Ammon's horn (tissue), 1 donor: ENCODE measurements at regions not wholly inside any gene's neighbourhood (a gene's known extent, or its start where the extent isn't known, plus 50 kb on each side); places are given as distances from the start of the nearest gene placed in this dataset.
"Not testable (repeated sequence)": the region's sequence is repeated elsewhere in the genome, so short reads cannot be mapped to it uniquely, and the experiment has no call there.

ENCODE experiments used
- DNase-seq: peaks from one replicate; pipeline ENCODE4 v3.0.0-alpha.2; 2016; ENCODE audit warnings: low spot score

DNA sequence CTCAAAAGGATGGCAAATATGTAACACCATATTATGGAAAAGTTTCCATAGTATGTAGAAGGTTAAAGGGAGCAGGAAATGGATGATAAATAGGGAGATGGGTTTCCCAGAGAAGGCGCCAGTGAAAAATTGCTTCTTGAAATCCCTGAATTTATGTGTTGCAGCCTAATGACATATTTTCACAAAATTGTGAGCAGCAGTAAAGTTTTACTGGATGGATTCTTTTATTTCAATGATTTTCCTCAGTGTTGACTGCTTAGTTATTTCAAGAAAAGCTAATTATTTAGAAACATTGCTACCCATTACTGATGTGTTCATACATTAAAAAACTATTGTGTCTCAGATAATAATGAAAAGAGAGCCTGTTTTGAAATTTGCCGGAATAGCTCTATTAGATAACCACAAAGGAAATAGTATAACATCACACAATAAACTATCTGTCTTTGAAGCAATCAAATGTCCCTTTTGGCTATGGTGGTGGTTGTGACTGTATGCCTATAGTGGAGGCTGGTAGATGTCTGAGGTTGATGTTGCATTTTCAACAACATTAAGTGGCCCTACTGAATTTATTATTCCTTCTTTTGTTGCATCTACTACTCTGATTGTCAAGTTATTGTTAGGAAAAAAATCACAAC lies 169.9 kb upstream of the HAND2 start:
- no peak for DNase-seq

DNA sequence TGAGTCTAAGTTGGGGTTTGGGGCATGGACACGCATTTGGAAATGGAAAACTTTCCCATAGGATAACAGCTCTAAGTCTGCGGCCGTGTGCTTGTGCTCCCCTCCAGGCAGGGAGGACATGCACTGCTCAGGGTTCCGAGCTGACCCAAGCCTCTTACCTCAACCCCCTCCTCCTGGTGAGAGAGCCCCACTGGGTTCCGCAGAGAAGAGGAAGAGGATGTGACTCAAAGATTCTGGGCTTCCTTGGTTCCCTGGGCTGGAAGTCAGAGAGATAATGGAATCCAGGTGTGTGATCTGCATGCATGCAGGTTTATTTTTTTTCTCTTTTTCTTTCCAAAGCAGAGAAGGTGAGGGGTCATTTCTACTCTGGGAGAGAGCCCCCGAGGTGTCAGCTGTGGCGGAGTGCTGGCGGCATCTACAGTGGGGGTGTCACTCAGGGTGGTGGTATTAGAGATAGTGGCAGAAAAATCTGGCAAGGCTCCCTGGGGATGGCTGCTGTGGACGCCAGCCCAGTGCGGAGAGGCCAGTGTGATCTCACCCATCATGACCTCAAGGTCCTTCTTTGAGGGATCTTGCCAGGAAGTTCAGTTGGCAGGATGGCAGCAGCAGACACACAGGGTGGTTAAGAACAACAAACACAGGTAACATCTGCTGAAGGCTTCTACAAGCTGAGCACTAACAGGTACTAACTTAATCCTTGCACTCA lies 168.7 kb upstream of the HAND2 start:
- no peak for DNase-seq

DNA sequence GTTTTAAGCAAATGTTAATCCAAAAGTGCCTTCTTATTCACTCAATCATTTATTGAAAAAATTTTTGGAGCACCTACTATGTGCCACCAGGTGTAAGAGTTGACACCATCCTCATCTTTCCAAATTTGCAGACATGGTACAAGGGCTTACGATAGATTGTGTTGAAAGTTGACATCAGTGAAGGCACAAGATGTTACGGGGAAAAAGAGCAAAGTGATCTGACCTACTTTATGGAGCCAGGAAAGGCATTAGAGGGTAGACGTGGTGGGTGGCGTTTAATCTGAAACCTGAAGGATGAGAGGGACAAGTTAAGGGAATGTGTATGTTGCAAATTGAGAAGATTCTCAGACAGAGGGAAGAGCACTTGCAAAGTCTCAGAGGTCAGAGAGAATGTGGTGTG lies 167.8 kb upstream of the HAND2 start:
- no peak for DNase-seq

- DNase-seq = no peak
These were observed 166.5 kb upstream of the HAND2 start for GRCh38 chr4:173696551-173696950.

- DNase-seq = no peak
These were observed 166.0 kb upstream of the HAND2 start for GRCh38 chr4:173696011-173696410.

DNA sequence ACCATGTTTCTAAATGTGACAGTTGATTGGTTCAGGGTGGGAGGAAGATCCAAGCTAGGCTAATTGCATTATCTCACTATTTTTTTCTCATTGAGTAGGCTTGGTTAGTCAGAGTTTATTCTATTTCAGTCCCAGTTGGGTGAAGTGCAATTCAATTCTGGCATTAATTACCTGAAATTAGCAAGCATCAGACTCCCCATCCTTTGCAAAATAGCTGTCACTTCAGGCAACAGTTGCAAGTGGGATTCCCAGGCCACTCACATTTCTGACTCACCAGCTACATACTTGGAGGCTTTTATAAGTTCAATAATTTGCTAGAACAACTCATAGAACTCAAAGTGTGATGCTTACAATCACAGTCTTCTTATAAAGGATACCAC lies 155.8 kb upstream of the HAND2 start:
- peak; percentile 40 for DNase-seq

- DNase-seq = no peak
These were observed 155.3 kb upstream of the HAND2 start for GRCh38 chr4:173685165-173685830.

- DNase-seq = no peak
These were observed 154.2 kb upstream of the HAND2 start for GRCh38 chr4:173684223-173684622.

GRCh38 chr4:173682609-173683008 lies 152.6 kb upstream of the HAND2 start:
- no peak for DNase-seq

- no peak for DNase-seq
These were observed 150.2 kb upstream of the HAND2 start for GRCh38 chr4:173680278-173680677.

DNA sequence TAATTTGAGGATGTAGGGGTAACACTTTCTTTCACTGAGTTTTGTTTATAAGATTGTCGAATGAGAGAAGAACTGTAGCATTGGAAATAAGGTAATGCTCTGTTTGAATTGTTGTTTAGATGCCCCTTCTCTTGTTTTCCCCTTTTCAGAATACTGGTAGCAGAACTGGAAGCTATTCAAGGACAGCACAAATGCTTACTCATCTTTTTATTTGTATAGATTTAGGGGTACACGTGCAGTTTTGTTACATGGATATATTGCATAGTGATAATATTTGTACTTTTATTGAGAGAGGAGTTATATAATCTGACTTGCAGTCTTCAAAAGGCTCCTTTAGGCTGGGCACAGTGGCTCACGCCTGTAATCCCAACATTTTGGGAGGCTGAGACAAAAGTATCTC lies 145.4 kb upstream of the HAND2 start:
- DNase-seq = no peak

DNA sequence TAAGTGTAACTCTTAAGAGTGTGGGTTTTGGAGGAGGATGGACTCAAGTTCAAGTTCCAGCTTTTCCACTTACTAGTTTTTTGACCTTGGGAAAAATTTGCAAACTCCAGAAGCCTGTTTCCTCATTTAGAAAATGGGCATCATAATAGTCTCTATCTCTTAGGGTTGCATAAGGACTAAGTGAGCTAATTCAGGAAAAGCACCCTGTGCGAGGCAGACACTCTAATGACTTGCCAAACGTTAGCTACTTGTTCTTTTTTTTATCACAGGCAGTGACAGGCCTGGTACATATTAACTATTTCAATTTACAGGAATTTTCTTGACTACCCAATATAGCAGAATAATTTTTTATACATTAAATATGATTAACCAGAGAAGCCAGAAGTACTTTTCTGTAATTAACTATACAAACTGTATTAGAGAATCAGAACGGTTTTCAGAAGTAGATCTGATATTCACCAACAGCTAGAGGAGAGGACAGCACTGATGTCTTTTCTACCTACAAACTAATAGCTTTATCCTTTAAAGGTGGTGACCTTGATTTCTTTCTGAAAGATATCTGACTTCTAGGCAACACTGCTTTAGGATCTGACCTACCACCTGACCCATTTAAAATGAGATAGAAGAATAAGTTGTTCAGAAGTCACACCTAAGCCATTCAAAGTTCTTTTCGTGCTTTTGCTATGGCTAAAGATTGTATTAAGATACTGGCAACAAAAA lies 139.6 kb upstream of the HAND2 start:
- DNase-seq = no peak

DNA sequence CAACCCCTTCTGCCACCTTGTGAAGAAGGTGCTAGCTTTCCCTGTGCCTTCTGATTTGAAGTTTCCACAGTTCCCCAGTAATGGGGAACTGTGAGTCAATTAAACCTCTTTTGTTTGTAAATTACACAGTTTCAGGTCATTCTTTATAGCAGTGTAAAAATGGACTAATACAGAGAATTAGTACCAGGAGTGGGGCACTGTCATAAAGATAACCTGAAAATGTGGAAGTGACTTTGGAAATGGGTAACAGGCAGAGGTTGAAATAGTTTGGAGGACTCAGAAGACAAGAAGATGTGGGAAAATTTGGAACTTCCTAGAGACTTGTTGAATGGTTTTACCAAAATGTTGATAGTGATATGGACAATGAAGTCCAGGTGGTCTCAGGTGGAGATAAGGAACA lies 131.0 kb upstream of the HAND2 start:
- no peak for DNase-seq

DNA sequence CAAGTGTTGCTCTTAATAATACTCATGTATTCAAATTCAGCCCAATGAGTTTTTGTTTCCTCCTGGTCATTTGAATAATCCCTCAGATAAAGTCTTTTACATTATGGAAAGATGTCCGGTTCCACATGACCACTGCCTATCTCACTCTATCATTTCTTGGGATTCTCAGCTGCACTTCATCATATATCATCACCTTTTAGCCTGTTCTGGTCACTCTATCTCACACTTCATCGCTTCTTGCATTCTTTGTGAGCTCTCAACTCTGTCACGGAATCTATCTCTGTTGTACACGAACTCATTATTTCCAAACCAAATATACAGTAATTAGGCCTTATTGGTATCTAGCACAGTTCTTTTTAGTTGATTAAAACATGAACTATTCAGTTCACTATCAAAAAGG lies 126.9 kb upstream of the HAND2 start:
- DNase-seq = no peak

DNA sequence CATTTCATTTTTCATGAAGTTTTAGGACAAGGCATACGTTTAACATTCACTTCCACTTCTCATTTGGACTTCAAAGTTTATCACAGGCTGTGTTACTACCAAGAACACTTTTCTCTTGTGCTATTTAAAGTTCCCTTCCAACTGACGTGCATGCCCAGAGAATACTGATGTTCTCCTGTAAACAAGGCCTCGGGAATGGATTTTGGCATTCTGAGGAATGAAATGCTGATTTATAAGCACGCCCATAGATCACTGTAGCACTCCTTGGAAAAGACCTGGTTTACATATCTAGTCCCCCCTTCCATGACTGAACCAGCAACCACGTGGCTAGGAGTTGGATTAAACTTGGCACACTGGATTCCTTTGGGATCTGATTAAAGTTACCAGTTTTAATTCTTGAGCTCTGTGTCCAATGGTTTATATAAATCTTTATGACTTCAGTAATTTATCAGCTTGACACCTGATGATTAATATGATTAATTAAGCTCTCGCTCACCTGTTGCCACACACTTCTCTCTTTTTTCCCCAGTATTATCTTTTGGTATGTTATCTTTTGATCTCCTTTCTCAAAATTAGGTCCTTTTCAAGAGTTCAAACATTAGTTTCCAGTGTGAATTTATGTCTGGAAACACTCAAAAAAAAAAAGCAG lies 122.4 kb upstream of the HAND2 start:
- DNase-seq = no peak

- DNase-seq = no peak
These were observed 121.7 kb upstream of the HAND2 start for GRCh38 chr4:173651651-173652282.

DNA sequence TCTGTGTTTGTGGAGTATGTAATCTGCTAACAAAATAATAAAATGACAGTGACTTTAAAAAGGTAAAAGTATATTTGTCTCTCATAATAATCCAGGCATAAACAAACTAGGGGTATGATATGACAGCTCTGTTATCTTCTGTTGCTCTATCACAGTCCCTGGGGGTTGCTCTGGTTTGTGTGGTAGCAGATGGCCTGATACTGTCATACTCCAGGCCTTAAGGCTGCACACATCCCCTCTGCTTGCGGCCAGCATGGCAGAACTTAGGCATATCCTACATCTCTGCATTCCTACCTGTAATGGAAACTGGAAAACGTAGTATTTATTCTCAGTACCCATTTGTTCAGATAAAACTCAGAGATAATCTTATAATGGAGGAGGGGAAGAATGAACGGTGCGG lies 117.9 kb upstream of the HAND2 start:
- DNase-seq = no peak

DNA sequence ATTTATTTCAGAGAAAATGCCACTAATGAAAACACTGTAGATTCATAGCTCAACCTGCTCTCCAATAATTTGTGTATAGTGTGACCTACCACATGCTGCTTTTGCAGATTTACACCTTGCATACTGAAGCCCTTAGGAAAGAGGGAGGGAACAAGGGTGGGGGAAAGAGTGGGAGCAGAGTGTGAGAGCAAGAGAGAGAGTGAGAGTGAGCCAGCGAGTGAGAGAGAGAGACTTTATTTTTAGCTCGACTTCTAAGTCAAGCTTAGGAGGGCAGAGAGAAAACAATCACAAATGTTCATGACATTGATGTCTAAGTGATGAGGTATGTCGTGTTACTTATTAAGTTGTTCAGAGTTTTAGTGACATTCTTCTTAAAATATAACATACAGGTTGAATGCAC lies 112.5 kb upstream of the HAND2 start:
- no peak for DNase-seq

DNA sequence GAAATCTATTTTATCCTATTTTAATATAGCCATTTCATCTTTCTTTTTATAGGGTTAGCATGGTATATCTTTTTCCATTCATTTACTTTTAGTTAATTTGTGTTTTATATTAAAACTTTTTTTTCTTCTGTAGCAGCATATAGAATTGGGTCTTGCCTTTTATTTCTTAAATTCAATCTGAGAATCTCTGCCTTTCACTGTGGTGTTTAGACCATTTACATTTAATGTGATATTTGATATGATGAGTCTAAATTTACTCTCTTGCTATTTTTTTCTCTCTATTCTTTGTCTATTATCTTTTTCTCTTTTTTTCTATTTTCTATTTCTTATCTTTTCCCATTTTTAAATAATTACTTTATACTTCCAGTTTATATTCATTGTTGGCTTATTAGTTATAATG lies 105.4 kb upstream of the HAND2 start:
- DNase-seq = no peak

GRCh38 chr4:173626277-173626676 lies 96.2 kb upstream of the HAND2 start:
- DNase-seq = no peak

DNA sequence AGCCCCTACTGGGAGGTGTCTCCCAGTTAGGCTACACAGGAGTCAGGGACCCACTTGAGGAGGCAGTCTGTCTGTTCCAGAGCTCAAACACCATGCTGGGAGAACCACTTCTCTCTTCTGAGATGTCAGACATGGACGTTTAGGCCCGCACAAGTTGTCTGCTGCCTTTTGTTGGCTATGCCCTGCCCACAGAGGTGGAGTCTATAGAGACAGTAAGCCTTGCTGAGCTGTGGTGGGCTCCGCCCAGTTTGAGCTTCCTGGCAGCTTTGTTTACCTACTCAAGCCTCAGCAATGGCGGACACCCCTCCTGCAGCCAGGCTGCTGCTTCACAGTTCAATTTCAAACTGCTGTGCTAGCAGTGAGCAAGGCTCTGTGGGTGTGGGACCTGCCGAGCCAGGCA lies 88.6 kb upstream of the HAND2 start:
- DNase-seq = not testable (repeated sequence)

- no peak for DNase-seq
These were observed 79.1 kb upstream of the HAND2 start for GRCh38 chr4:173609158-173609557.
